GM23338 (cell line): ENCODE measurements at regions not wholly inside any gene's neighbourhood (a gene's known extent, or its start where the extent isn't known, plus 50 kb on each side); places are given as distances from the start of the nearest gene placed in this dataset.

Source experiments
- ATAC-seq: fragments of 200-7000 bp; cut with Tn5 transposase; 3 replicates; pipeline ENCODE4 v1.9.1; 2020
- DNase-seq: peaks from one replicate; pipeline ENCODE4 v3.0.0-alpha.2; 2015; ENCODE audit warnings: low spot score
- H2AFZ ChIP-seq: fragments of 200-600 bp; sonication (generic); 2 replicates; pipeline ENCODE4 v1.8.0; 2016; ENCODE audit warnings: antibody characterized with exemption, mild to moderate bottlenecking, moderate library complexity
- H3F3A ChIP-seq: fragments of 200-600 bp; sonication (generic); replicated peaks from 2 replicates; pipeline ENCODE4 v1.8.0; 2017; ENCODE audit warnings: antibody characterized with exemption, mixed run types, low read depth
- H3K27ac ChIP-seq: fragments of 200-600 bp; sonication (generic); 2 replicates; pipeline ENCODE4 v1.6.1; 2016; ENCODE audit warnings: low read depth
- H3K27me3 ChIP-seq: fragments of 200-600 bp; sonication (generic); 2 replicates; pipeline ENCODE4 v1.8.0; 2016; ENCODE audit warnings: mild to moderate bottlenecking, mixed run types, moderate library complexity; ENCODE audit not compliant: insufficient read depth
- H3K36me3 ChIP-seq: fragments of 200-600 bp; sonication (generic); 2 replicates; pipeline ENCODE4 v1.8.0; 2016; ENCODE audit warnings: mild to moderate bottlenecking; ENCODE audit not compliant: insufficient read depth
- H3K4me1 ChIP-seq: fragments of 200-600 bp; sonication (generic); 2 replicates; pipeline ENCODE4 v1.8.0; 2016; ENCODE audit warnings: mild to moderate bottlenecking, moderate library complexity; ENCODE audit not compliant: insufficient read depth
- H3K4me2 ChIP-seq: fragments of 200-600 bp; sonication (generic); 2 replicates; pipeline ENCODE4 v1.7.1; 2017; ENCODE audit warnings: mixed run types
- H3K4me3 ChIP-seq: fragments of 200-600 bp; sonication (generic); 2 replicates; pipeline ENCODE4 v1.6.1; 2016; ENCODE audit warnings: mixed run types
- H3K79me2 ChIP-seq: fragments of 200-600 bp; sonication (generic); replicated peaks from 2 replicates; pipeline ENCODE4 v1.8.0; 2017; ENCODE audit warnings: mild to moderate bottlenecking; ENCODE audit not compliant: insufficient read depth
- H3K9me2 ChIP-seq: fragments of 200-600 bp; sonication (generic); 2 replicates; pipeline ENCODE4 v1.8.0; 2017; ENCODE audit not compliant: insufficient read depth
- H4K20me1 ChIP-seq: fragments of 200-600 bp; sonication (generic); replicated peaks from 2 replicates; pipeline ENCODE4 v1.8.0; 2017; ENCODE audit warnings: mild to moderate bottlenecking; ENCODE audit not compliant: insufficient read depth
- H3K27ac Mint-ChIP-seq: 2 replicates; pipeline ENCODE4 v1.8.0; 2020; ENCODE audit warnings: inconsistent platforms, mild to moderate bottlenecking, moderate library complexity, mixed read lengths
- H3K27me3 Mint-ChIP-seq: 3 replicates; pipeline ENCODE4 v1.8.0; 2022; ENCODE audit warnings: low read depth, mild to moderate bottlenecking, moderate library complexity, mixed read lengths, inconsistent platforms; ENCODE audit not compliant: insufficient read depth, poor library complexity
- H3K36me3 Mint-ChIP-seq: 3 replicates; pipeline ENCODE4 v1.8.0; 2021; ENCODE audit warnings: low read depth, mild to moderate bottlenecking, inconsistent platforms, moderate library complexity, mixed read lengths
- H3K4me1 Mint-ChIP-seq: 3 replicates; pipeline ENCODE4 v1.8.0; 2020; ENCODE audit warnings: mild to moderate bottlenecking, inconsistent platforms, mixed read lengths
- H3K4me3 Mint-ChIP-seq: 3 replicates; pipeline ENCODE4 v1.8.0; 2021; ENCODE audit warnings: moderate library complexity, mild to moderate bottlenecking, inconsistent platforms, mixed read lengths
- H3K9me3 Mint-ChIP-seq: 3 replicates; pipeline ENCODE4 v1.8.0; 2020; ENCODE audit warnings: moderate library complexity, mild to moderate bottlenecking, inconsistent platforms, mixed read lengths
- CREB1 ChIP-seq: fragments of 250-450 bp; sonication (Bioruptor Pico); IDR thresholded peaks from 2 replicates; pipeline ENCODE4 v1.5.0; 2020; ENCODE audit warnings: low read depth, mild to moderate bottlenecking, moderate library complexity
- CTCF ChIP-seq, 2 experiments: fragments of 200-600 bp in 1 of 2; sonication (generic) in 1 of 2; conservative IDR thresholded peaks; 2 replicates each; pipeline versions ENCODE4 v1.5.1 to v1.6.1; 2016 to 2017; ENCODE audit warnings: antibody characterized with exemption in 2 of 2, low read depth in 2 of 2, mild to moderate bottlenecking in 2 of 2, moderate library complexity in 1 of 2
- ZNF462 ChIP-seq: fragments of 250-450 bp; sonication (Bioruptor Pico); IDR thresholded peaks from 2 replicates; pipeline ENCODE4 v1.5.0; 2020; ENCODE audit warnings: mild to moderate bottlenecking, moderate library complexity

- no peak for TF ChIP-seq CTCF (conservative IDR thresholded peaks at IDR 0.05; ENCODE audit: low read depth in 2 of 2)
- no peak for TF ChIP-seq CREB1
These were observed 1203.3 kb downstream of the UQCRFS1 start (continued) for GRCh38 chr19:28009696-28010095.

- Mint-ChIP-seq H3K4me3 (no peak overlapping the region), H3K27ac (no peak overlapping the region), H3K36me3 (peaks cover 9% of the 10 kb centered on the region), H3K4me1 (peaks cover 6% of the 10 kb centered on the region; the same call in 2 of the 3 replicates), H3K27me3 (peaks cover 5% of the 10 kb centered on the region), H3K9me3 (peaks cover 6% of the 10 kb centered on the region; the same call in 2 of the 3 replicates)
- ATAC-seq = no peak; the same call in 2 of the 3 replicates
- Histone ChIP-seq H3K4me3 (no peak overlapping the region), H3K79me2 (no peaks in the 10 kb centered on the region), H3K9me2 (no peaks in the 10 kb centered on the region; the same call in 1 of the 2 replicates), H2AFZ (no peak overlapping the region), H3F3A (no peaks in the 10 kb centered on the region), H3K36me3 (no peaks in the 10 kb centered on the region), H4K20me1 (no peaks in the 10 kb centered on the region), H3K4me1 (no peaks in the 10 kb centered on the region), H3K27me3 (no peaks in the 10 kb centered on the region), H3K4me2 (no peak overlapping the region), H3K27ac (no peak overlapping the region)
- 0 out of 2 replicates have a peak, but pooled peaks have one; percentile 12 for TF ChIP-seq ZNF462
- TF ChIP-seq CREB1 = no peak
- peak; percentile 21 for DNase-seq
These were observed 1204.3 kb downstream of the UQCRFS1 start for GRCh38 chr19:28008695-28009094.
